Loucy (cell line): ENCODE measurements at regions not wholly inside any gene's neighbourhood (a gene's known extent, or its start where the extent isn't known, plus 50 kb on each side); places are given as distances from the start of the nearest gene placed in this dataset.

ENCODE experiments used
- EZH2phosphoT487 ChIP-seq: fragments of 200-600 bp; IDR thresholded peaks from 2 replicates; pipeline ENCODE4 v1.6.1; 2018; ENCODE audit warnings: antibody characterized with exemption, mild to moderate bottlenecking, moderate library complexity, borderline replicate concordance
- TF ChIP-seq, protein P1 (sequence below): fragments of 200-600 bp; sonication (generic); conservative IDR thresholded peaks from 2 replicates; pipeline ENCODE4 v1.5.1; 2014; ENCODE audit warnings: mild to moderate bottlenecking, antibody characterized with exemption, low read length

DNA sequence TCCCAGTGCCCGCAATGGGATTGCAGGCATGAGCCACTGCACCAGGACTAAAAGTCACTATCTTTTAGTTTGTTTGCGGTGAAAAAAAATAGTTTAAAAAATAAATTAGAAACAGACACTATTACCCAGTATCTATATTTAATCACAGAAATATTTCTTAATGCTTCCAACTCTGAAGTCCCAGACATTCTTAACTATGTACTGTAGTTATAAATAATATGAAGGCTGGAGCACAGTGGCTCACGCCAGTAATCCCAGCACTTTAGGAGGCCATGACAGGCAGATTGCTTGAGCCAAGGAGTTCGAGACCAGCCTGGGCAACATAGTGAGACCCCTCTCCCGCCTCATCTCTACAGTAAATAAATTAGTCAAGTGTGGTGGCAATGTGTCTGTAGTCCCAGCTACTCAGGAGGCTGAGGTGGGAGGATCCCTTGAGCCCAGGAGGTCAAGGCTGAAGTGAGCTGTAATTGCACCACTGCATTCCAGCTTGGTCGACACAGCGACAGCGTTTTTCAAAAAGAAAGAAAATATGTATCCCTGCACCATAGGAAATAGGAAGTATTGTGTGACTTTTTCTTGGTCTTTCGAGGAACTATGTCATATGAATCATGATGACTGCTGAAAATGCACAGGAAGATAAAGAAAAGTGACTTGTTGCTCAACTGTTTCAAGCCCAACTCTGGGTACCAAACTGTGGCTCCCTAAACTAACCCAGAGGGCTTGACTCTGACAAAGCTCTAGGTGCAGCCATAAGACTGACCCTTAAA is 74.9 kb upstream of the STEAP1B start:
- TF ChIP-seq, protein P1, sequence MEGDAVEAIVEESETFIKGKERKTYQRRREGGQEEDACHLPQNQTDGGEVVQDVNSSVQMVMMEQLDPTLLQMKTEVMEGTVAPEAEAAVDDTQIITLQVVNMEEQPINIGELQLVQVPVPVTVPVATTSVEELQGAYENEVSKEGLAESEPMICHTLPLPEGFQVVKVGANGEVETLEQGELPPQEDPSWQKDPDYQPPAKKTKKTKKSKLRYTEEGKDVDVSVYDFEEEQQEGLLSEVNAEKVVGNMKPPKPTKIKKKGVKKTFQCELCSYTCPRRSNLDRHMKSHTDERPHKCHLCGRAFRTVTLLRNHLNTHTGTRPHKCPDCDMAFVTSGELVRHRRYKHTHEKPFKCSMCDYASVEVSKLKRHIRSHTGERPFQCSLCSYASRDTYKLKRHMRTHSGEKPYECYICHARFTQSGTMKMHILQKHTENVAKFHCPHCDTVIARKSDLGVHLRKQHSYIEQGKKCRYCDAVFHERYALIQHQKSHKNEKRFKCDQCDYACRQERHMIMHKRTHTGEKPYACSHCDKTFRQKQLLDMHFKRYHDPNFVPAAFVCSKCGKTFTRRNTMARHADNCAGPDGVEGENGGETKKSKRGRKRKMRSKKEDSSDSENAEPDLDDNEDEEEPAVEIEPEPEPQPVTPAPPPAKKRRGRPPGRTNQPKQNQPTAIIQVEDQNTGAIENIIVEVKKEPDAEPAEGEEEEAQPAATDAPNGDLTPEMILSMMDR, result no peak
- TF ChIP-seq EZH2phosphoT487, result no peak
